HUES48 (cell line): ENCODE measurements at regions not wholly inside any gene's neighbourhood (a gene's known extent, or its start where the extent isn't known, plus 50 kb on each side); places are given as distances from the start of the nearest gene placed in this dataset.
"Not testable (repeated sequence)": the region's sequence is repeated elsewhere in the genome, so short reads cannot be mapped to it uniquely, and the experiment has no call there.

ENCODE experiments used
- H3K27ac ChIP-seq: one replicate; pipeline ENCODE4 v1.7.0; 2013; ENCODE audit warnings: low read depth, low read length, inconsistent platforms
- H3K27me3 ChIP-seq: 2 replicates; pipeline ENCODE4 v1.6.1; 2013; ENCODE audit warnings: mild to moderate bottlenecking, low read length; ENCODE audit not compliant: control insufficient read depth, insufficient read depth
- H3K36me3 ChIP-seq: 2 replicates; pipeline ENCODE4 v1.6.1; 2013; ENCODE audit warnings: low read length; ENCODE audit not compliant: control insufficient read depth, insufficient read depth
- H3K4me1 ChIP-seq: 2 replicates; pipeline ENCODE4 v1.6.1; 2013; ENCODE audit warnings: mild to moderate bottlenecking, low read length; ENCODE audit not compliant: control insufficient read depth, insufficient read depth
- H3K4me3 ChIP-seq: 2 replicates; pipeline ENCODE4 v1.5.1; 2013; ENCODE audit warnings: mild to moderate bottlenecking, low read depth, low read length
- H3K9ac ChIP-seq: 2 replicates; pipeline ENCODE4 v1.6.1; 2013; ENCODE audit warnings: mild to moderate bottlenecking, low read depth, low read length, moderate library complexity
- H3K9me3 ChIP-seq: 2 replicates; pipeline ENCODE4 v1.6.1; 2013; ENCODE audit warnings: low read length; ENCODE audit not compliant: control insufficient read depth, insufficient read depth

- not testable (repeated sequence) for H3K36me3 ChIP-seq, H3K27me3 ChIP-seq, H3K9me3 ChIP-seq, H3K4me3 ChIP-seq, H3K9ac ChIP-seq, H3K4me1 ChIP-seq, H3K27ac ChIP-seq
Observed at GRCh38 chr2:111269761-111270323, 149.1 kb downstream of the BCL2L11 start.

GRCh38 chr2:111270569-111270968 is 149.9 kb downstream of the BCL2L11 start:
- H3K4me3 ChIP-seq, H3K4me1 ChIP-seq, H3K9ac ChIP-seq, H3K36me3 ChIP-seq, H3K9me3 ChIP-seq, H3K27me3 ChIP-seq, H3K27ac ChIP-seq: not testable (repeated sequence)

- H3K9ac ChIP-seq, H3K9me3 ChIP-seq, H3K27me3 ChIP-seq, H3K36me3 ChIP-seq, H3K4me1 ChIP-seq, H3K4me3 ChIP-seq, H3K27ac ChIP-seq: not testable (repeated sequence)
Observed at GRCh38 chr2:111271647-111272304, 151.1 kb downstream of the BCL2L11 start.

- H3K27ac ChIP-seq, H3K4me1 ChIP-seq, H3K27me3 ChIP-seq, H3K4me3 ChIP-seq, H3K36me3 ChIP-seq, H3K9me3 ChIP-seq, H3K9ac ChIP-seq: not testable (repeated sequence)
Observed at GRCh38 chr2:111273007-111273406, 152.3 kb downstream of the BCL2L11 start.

GRCh38 chr2:111275047-111275853 is 154.5 kb downstream of the BCL2L11 start:
- H3K4me1 ChIP-seq, H3K4me3 ChIP-seq, H3K27me3 ChIP-seq, H3K36me3 ChIP-seq, H3K27ac ChIP-seq, H3K9me3 ChIP-seq, H3K9ac ChIP-seq: not testable (repeated sequence)

GRCh38 chr2:111275854-111276171 is 155.1 kb downstream of the BCL2L11 start:
- not testable (repeated sequence) for H3K9me3 ChIP-seq, H3K4me1 ChIP-seq, H3K36me3 ChIP-seq, H3K27ac ChIP-seq, H3K27me3 ChIP-seq, H3K4me3 ChIP-seq, H3K9ac ChIP-seq

GRCh38 chr2:111278133-111278532 is 157.4 kb downstream of the BCL2L11 start:
- H3K9ac ChIP-seq: not testable (repeated sequence)

GRCh38 chr2:111280709-111281286 is 160.1 kb downstream of the BCL2L11 start:
- not testable (repeated sequence) for H3K4me1 ChIP-seq, H3K36me3 ChIP-seq, H3K4me3 ChIP-seq

More at GRCh38 chr2:111278133-111278532, 157.4 kb downstream of the BCL2L11 start:
- not testable (repeated sequence) for H3K36me3 ChIP-seq, H3K9me3 ChIP-seq, H3K4me3 ChIP-seq, H3K27ac ChIP-seq, H3K4me1 ChIP-seq, H3K27me3 ChIP-seq

GRCh38 chr2:111282162-111282561 is 161.4 kb downstream of the BCL2L11 start:
- H3K9me3 ChIP-seq, H3K27ac ChIP-seq, H3K4me3 ChIP-seq, H3K27me3 ChIP-seq, H3K9ac ChIP-seq, H3K36me3 ChIP-seq, H3K4me1 ChIP-seq: not testable (repeated sequence)

More at GRCh38 chr2:111280709-111281286, 160.1 kb downstream of the BCL2L11 start:
- H3K27me3 ChIP-seq, H3K9ac ChIP-seq, H3K9me3 ChIP-seq, H3K27ac ChIP-seq: not testable (repeated sequence)

GRCh38 chr2:111287646-111288568 is 167.2 kb downstream of the BCL2L11 start:
- H3K9me3 ChIP-seq, H3K27me3 ChIP-seq, H3K9ac ChIP-seq, H3K36me3 ChIP-seq, H3K4me1 ChIP-seq, H3K4me3 ChIP-seq, H3K27ac ChIP-seq: not testable (repeated sequence)
